Activated CD4-positive, alpha-beta T cell treated with anti-CD3 and anti-CD28 coated beads for 36 hours (primary cell): ENCODE measurements at regions not wholly inside any gene's neighbourhood (a gene's known extent, or its start where the extent isn't known, plus 50 kb on each side); places are given as distances from the start of the nearest gene placed in this dataset.

Experiments used
- ATAC-seq: fragments of 200-7000 bp; cut with Tn5 transposase; one replicate; pipeline ENCODE4 v1.10.0; 2021; ENCODE audit warnings: mild to moderate bottlenecking, moderate library complexity
- CTCF ChIA-PET: fragments of 350-600 bp; sonication (Branson Sonifier 250); formaldehyde crosslinking; loops from one replicate; lab custom pipeline; 2021; ENCODE audit warnings: antibody characterized with exemption; lab: Charles Lee
- POLR2A ChIA-PET: fragments of 350-600 bp; sonication (Branson Sonifier 250); formaldehyde crosslinking; loops from one replicate; lab custom pipeline; 2021; ENCODE audit warnings: antibody characterized with exemption, inconsistent platforms; lab: Charles Lee
- DNase-seq: peaks from one replicate; pipeline ENCODE4 v3.0.0-alpha.2; 2020
- H3K27ac Mint-ChIP-seq: one replicate; pipeline ENCODE4 v1.8.0; 2021; ENCODE audit warnings: mixed read lengths
- H3K27me3 Mint-ChIP-seq: one replicate; pipeline ENCODE4 v1.8.0; 2021; ENCODE audit warnings: mixed read lengths
- H3K36me3 Mint-ChIP-seq: one replicate; pipeline ENCODE4 v1.8.0; 2021; ENCODE audit warnings: low read depth, mixed read lengths
- H3K4me1 Mint-ChIP-seq: one replicate; pipeline ENCODE4 v1.8.0; 2021; ENCODE audit warnings: mixed read lengths
- H3K4me3 Mint-ChIP-seq: one replicate; pipeline ENCODE4 v1.8.0; 2021; ENCODE audit warnings: mild to moderate bottlenecking, moderate library complexity, mixed read lengths
- H3K9me3 Mint-ChIP-seq: one replicate; pipeline ENCODE4 v1.8.0; 2021; ENCODE audit warnings: low read depth, mixed read lengths
- intact Hi-C, 2 experiments: fragments of 100-400 bp; cut with DNase I in 1 of 2; cut with micrococcal nuclease in 1 of 2; formaldehyde crosslinking; loops; one replicate each; pipeline versions ENCODE4 v1.14.2 to v1.15.1; 2022 to 2024; cut with DNase I, micrococcal nuclease

DNA sequence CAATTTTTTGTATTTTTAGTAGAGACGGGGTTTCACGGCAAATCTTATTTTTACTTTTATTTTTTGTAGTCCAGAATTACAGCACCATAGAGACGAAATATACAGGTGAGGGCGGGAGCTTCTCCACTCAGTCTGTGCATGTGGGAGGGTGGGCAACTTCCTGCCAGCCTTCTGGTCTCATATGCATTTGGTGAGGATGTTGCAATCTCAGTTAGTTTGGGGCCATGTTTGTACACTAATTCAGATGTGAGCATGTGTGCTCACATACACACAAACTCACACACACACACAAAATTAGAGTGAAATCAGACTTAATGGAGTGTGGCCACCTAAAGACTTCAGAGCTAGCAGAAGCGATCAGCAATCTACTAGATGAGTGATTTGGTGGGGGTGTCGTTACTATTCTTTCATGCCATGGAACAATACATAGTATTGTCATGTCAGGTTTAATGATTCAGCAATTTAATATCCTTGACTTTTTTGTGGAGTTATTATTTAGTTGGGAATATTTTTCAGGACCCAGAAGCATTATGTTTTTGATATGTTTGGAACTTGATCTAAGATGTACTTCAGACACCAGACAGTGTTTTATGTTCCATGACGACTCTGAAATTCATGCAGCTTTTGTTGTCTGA, 78.0 kb upstream of the BMP2 start:
- Mint-ChIP-seq H3K9me3 (peaks cover 4% of the 10 kb centered on the region), H3K36me3 (no peaks in the 10 kb centered on the region), H3K4me3 (no peak overlapping the region), H3K27me3 (no peaks in the 10 kb centered on the region), H3K4me1 (no peaks in the 10 kb centered on the region), H3K27ac (no peak overlapping the region)
- DNase-seq, result no peak
- intact Hi-C loops, result no loop called here
- CTCF ChIA-PET, result interaction anchor here (1.2 kb wide), 1 partner anchor 8 kb away, joined by 3 read pairs; no protein-coding TSS in a partner anchor
- POLR2A ChIA-PET, result no interaction called here
- no peak for ATAC-seq

DNA sequence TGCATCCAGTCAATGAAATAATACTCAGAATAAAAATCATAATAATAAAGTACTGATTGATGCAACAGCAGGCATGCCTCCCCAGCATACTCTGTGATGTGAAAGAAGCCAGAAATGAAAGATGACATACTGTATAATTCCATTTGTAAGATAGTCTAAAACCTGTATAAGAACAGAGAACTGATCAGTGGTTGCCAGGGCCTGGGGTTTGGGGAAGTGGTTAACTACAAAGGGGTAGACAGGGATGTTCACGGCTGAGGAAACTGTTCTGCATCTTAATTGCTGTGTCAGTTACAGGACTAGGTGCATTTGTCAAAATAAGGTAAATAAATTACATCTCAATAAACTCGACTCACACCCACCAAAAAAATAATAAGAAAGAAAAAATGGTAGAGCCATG, 81.3 kb upstream of the BMP2 start:
- H3K36me3 Mint-ChIP-seq, result no peaks in the 10 kb centered on the region
- ChIA-PET POLR2A (no interaction called here), CTCF (no interaction called here)
- no peak overlapping the region for H3K27ac Mint-ChIP-seq
- DNase-seq (no peak), ATAC-seq (no peak)
- H3K27me3 Mint-ChIP-seq, result no peaks in the 10 kb centered on the region
- H3K9me3 Mint-ChIP-seq, result peaks cover 4% of the 10 kb centered on the region
- intact Hi-C loops, result no loop called here
- H3K4me3 Mint-ChIP-seq, result no peak overlapping the region
- no peaks in the 10 kb centered on the region for H3K4me1 Mint-ChIP-seq

GRCh38 chr20:6685626-6686025, 81.9 kb upstream of the BMP2 start:
- CTCF ChIA-PET, result no interaction called here
- no peaks in the 10 kb centered on the region for H3K4me1 Mint-ChIP-seq
- ATAC-seq (no peak), DNase-seq (no peak)
- intact Hi-C loops, result no loop called here
- no peak overlapping the region for H3K4me3 Mint-ChIP-seq
- H3K36me3 Mint-ChIP-seq, result no peaks in the 10 kb centered on the region
- POLR2A ChIA-PET, result no interaction called here
- no peaks in the 10 kb centered on the region for H3K9me3 Mint-ChIP-seq
- H3K27ac Mint-ChIP-seq, result no peak overlapping the region
- H3K27me3 Mint-ChIP-seq, result no peaks in the 10 kb centered on the region

GRCh38 chr20:6685181-6685582, 82.3 kb upstream of the BMP2 start:
- Mint-ChIP-seq H3K9me3 (no peaks in the 10 kb centered on the region), H3K27ac (no peak overlapping the region), H3K4me1 (no peaks in the 10 kb centered on the region), H3K36me3 (no peaks in the 10 kb centered on the region), H3K27me3 (no peaks in the 10 kb centered on the region), H3K4me3 (no peak overlapping the region)
- no peak for ATAC-seq
- intact Hi-C loops, result no loop called here
- ChIA-PET POLR2A (no interaction called here), CTCF (no interaction called here)
- DNase-seq, result no peak

DNA sequence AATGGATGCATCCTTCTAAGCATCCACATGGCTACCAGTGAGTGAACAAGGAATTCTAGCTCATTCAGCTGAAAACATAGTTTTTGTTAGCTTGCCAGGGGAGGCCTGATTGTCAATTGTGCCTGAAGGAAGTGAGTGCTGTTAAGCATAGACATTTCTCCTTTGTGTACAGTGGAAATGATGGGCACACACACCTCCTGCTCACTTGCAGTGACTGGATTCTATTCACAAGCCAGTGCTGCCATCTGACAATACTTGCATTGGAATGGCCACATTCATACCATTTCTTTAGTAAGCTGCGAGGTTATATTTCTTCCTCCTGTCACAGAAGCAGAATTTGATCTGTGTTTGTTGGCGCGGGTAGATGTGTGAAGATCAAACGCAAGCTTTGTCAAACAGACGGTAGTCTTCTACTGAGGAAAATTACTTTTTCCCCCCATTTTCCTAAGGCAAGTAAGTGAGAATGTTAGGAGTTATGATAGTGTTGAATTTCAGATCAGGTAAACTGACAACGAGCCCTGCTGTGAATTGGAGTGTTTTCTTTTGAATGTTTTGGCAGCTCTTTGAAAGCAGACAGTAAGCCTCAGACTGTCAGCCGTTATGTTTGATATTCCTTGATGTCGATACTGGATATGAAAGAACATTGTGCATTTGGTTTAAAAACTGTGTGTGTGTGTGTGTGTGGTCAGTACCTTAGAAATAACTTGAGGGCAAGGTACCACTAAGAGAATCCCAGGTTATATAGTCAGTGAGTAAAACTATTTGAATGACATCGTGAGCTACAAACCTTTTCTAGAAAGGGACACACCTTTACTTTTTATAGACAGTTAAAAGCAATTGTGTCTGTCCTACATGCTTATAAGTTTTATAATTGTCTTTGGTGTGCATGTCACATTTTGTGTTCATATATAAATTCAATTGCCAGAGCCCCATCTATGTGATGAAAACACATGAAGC, 84.2 kb upstream of the BMP2 start:
- Mint-ChIP-seq H3K4me3 (no peak overlapping the region), H3K27ac (no peak overlapping the region), H3K9me3 (peaks cover 2% of the 10 kb centered on the region), H3K4me1 (no peaks in the 10 kb centered on the region), H3K36me3 (no peaks in the 10 kb centered on the region), H3K27me3 (no peaks in the 10 kb centered on the region)
- ChIA-PET CTCF (interaction anchor here (0.5 kb wide), 1 partner anchor 93 kb away, joined by 3 read pairs; no protein-coding TSS in a partner anchor), POLR2A (no interaction called here)
- intact Hi-C loops, result no loop called here
- no peak for DNase-seq
- no peak for ATAC-seq

- intact Hi-C loops, result no loop called here
- H3K4me3 Mint-ChIP-seq, result no peak overlapping the region
- H3K36me3 Mint-ChIP-seq, result no peaks in the 10 kb centered on the region
- DNase-seq (no peak), ATAC-seq (no peak)
- H3K4me1 Mint-ChIP-seq, result no peaks in the 10 kb centered on the region
- ChIA-PET POLR2A (no interaction called here), CTCF (interaction anchor here (0.6 kb wide), 1 partner anchor 14 kb away, joined by 3 read pairs; no protein-coding TSS in a partner anchor)
- H3K9me3 Mint-ChIP-seq, result peaks cover 2% of the 10 kb centered on the region
- H3K27me3 Mint-ChIP-seq, result no peaks in the 10 kb centered on the region
- no peak overlapping the region for H3K27ac Mint-ChIP-seq
These were observed 86.6 kb upstream of the BMP2 start for GRCh38 chr20:6680854-6681253.

DNA sequence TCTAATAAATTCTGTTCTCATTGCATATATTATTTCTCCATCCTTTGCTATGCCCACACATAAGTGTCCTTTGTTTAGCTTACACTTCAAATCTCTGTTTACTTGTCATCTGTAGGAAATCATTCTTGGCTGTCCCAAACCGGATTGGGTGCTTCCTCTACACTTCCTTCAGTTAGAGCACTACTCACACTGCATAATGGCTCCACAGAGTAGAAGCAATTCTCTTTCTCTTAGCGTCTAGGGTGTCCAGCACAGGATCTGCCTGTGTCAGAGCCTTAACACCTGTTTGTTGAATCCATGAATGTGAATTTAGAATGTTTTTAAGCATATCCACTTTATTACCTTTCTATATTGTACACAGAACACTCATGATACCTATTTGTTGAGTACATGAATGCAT, 87.0 kb upstream of the BMP2 start:
- no peak overlapping the region for H3K27ac Mint-ChIP-seq
- POLR2A ChIA-PET, result no interaction called here
- peaks cover 2% of the 10 kb centered on the region for H3K9me3 Mint-ChIP-seq
- CTCF ChIA-PET, result interaction anchor here (0.6 kb wide), 1 partner anchor 14 kb away, joined by 3 read pairs; no protein-coding TSS in a partner anchor
- DNase-seq, result no peak
- no peak overlapping the region for H3K4me3 Mint-ChIP-seq
- no peaks in the 10 kb centered on the region for H3K27me3 Mint-ChIP-seq
- no peaks in the 10 kb centered on the region for H3K36me3 Mint-ChIP-seq
- ATAC-seq, result no peak
- intact Hi-C loops, result no loop called here
- H3K4me1 Mint-ChIP-seq, result no peaks in the 10 kb centered on the region

DNA sequence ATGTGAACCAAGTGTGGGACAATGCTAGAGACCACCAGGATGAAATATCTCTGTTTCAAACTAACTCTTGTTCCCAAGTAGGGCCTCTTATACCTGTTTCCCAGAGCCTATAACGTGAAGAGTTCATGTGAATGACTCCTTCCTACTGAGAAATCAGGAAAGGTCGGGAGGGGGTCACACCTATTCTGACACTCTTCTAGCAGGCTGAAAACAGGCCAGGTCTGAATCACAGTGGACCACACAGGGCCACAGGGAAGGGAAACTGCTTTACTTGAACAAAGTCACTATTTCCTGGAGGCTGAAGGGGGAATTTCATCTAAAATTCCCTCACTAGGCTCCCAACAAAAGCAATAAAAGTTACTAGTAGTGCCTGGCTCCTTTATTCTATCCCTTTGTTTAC, 88.4 kb upstream of the BMP2 start:
- Mint-ChIP-seq H3K4me3 (no peak overlapping the region), H3K9me3 (peaks cover 2% of the 10 kb centered on the region), H3K27me3 (no peaks in the 10 kb centered on the region), H3K27ac (no peak overlapping the region), H3K36me3 (no peaks in the 10 kb centered on the region), H3K4me1 (no peaks in the 10 kb centered on the region)
- ChIA-PET CTCF (no interaction called here), POLR2A (no interaction called here)
- DNase-seq (no peak), ATAC-seq (no peak)
- intact Hi-C loops, result no loop called here

GRCh38 chr20:6678101-6678500, 89.4 kb upstream of the BMP2 start:
- DNase-seq, result no peak
- H3K4me1 Mint-ChIP-seq, result no peaks in the 10 kb centered on the region
- ChIA-PET POLR2A (no interaction called here), CTCF (no interaction called here)
- no peak overlapping the region for H3K4me3 Mint-ChIP-seq
- no peak overlapping the region for H3K27ac Mint-ChIP-seq
- no peaks in the 10 kb centered on the region for H3K27me3 Mint-ChIP-seq
- intact Hi-C loops, result no loop called here
- no peaks in the 10 kb centered on the region for H3K36me3 Mint-ChIP-seq
- H3K9me3 Mint-ChIP-seq, result peaks cover 2% of the 10 kb centered on the region
- ATAC-seq, result no peak

DNA sequence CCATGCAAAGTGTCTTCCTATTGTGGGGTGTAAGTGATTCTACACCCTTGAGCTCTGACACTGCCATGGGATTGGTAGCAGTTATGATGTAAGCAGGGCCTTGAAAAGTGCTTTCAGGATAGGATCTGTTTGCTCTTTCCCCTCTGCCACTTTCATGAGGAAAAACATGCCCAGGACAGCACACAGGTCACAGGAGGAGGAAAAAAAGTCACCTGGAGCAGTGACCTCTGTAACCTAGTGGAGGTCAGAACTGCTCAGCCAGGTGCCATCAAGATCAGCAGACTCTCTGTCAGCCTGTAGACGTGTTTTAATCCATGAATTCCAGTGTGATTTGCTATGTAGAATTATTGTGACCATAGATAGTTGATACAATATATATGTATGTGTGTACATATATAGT, 92.7 kb upstream of the BMP2 start:
- ATAC-seq (no peak), DNase-seq (no peak)
- CTCF ChIA-PET, result no interaction called here
- Mint-ChIP-seq H3K36me3 (no peaks in the 10 kb centered on the region), H3K9me3 (peaks cover under 1% of the 10 kb centered on the region), H3K27ac (no peak overlapping the region), H3K27me3 (no peaks in the 10 kb centered on the region), H3K4me1 (no peaks in the 10 kb centered on the region), H3K4me3 (no peak overlapping the region)
- POLR2A ChIA-PET, result no interaction called here
- intact Hi-C loops, result no loop called here

- intact Hi-C loops, result no loop called here
- Mint-ChIP-seq H3K4me1 (no peaks in the 10 kb centered on the region), H3K9me3 (no peaks in the 10 kb centered on the region), H3K27ac (no peak overlapping the region), H3K4me3 (no peak overlapping the region), H3K36me3 (no peaks in the 10 kb centered on the region), H3K27me3 (no peaks in the 10 kb centered on the region)
- POLR2A ChIA-PET, result interaction anchor here (0.7 kb wide), 1 partner anchor 640 kb away, joined by 3 read pairs; no protein-coding TSS in a partner anchor
- DNase-seq, result no peak
- CTCF ChIA-PET, result no interaction called here
- ATAC-seq, result no peak
These were observed 94.4 kb upstream of the BMP2 start for GRCh38 chr20:6673071-6673470.

GRCh38 chr20:6671829-6672228, 95.7 kb upstream of the BMP2 start:
- CTCF ChIA-PET, result no interaction called here
- intact Hi-C loops, result no loop called here
- H3K4me1 Mint-ChIP-seq, result no peaks in the 10 kb centered on the region

More at GRCh38 chr20:6671829-6672228, 95.7 kb upstream of the BMP2 start:
- Mint-ChIP-seq H3K27me3 (no peaks in the 10 kb centered on the region), H3K9me3 (no peaks in the 10 kb centered on the region), H3K36me3 (no peaks in the 10 kb centered on the region), H3K27ac (no peak overlapping the region), H3K4me3 (no peak overlapping the region)
- POLR2A ChIA-PET, result no interaction called here
- ATAC-seq, result no peak
- no peak for DNase-seq
